DND-41 (cell line): ENCODE measurements at regions not wholly inside any gene's neighbourhood (a gene's known extent, or its start where the extent isn't known, plus 50 kb on each side); places are given as distances from the start of the nearest gene placed in this dataset.

Experiments used
- ATAC-seq: fragments of 200-7000 bp; cut with Tn5 transposase; 3 replicates; pipeline ENCODE4 v1.9.1; 2021; ENCODE audit warnings: low read depth; ENCODE audit not compliant: insufficient read depth
- DNase-seq: peaks from one replicate; pipeline ENCODE4 v3.0.0-alpha.2; 2020
- H2AFZ ChIP-seq: 2 replicates; pipeline ENCODE4 v1.6.0; 2012; ENCODE audit warnings: low read depth, low read length
- H3K27ac ChIP-seq: 2 replicates; pipeline ENCODE4 v1.5.1; 2012; ENCODE audit warnings: low read length, inconsistent platforms
- H3K27me3 ChIP-seq: fragments of 200-600 bp; sonication (generic); 2 replicates; pipeline ENCODE4 v1.6.0; 2012; ENCODE audit warnings: low read length, mild to moderate bottlenecking, inconsistent platforms; ENCODE audit not compliant: insufficient read depth, poor library complexity
- H3K36me3 ChIP-seq: 2 replicates; pipeline ENCODE4 v1.5.1; 2012; ENCODE audit warnings: low read length, inconsistent platforms; ENCODE audit not compliant: insufficient read depth
- H3K4me1 ChIP-seq: 2 replicates; pipeline ENCODE4 v1.5.1; 2012; ENCODE audit warnings: mild to moderate bottlenecking, low read length; ENCODE audit not compliant: insufficient read depth
- H3K4me2 ChIP-seq: 2 replicates; pipeline ENCODE4 v1.6.0; 2012; ENCODE audit warnings: mild to moderate bottlenecking, moderate library complexity, low read length, inconsistent platforms; ENCODE audit not compliant: insufficient read depth
- H3K4me3 ChIP-seq, 2 experiments: fragments of 200-600 bp in 1 of 2; shearing (Covaris generic) in 1 of 2; 2 replicates each; pipeline ENCODE4 v1.5.1; 2012 to 2016; ENCODE audit warnings: inconsistent platforms in 2 of 2, low read length in 2 of 2, mild to moderate bottlenecking in 2 of 2, low read depth in 1 of 2, moderate library complexity in 1 of 2
- H3K79me2 ChIP-seq: 2 replicates; pipeline ENCODE4 v1.6.0; 2012; ENCODE audit warnings: low read length, inconsistent platforms; ENCODE audit not compliant: insufficient read depth
- H3K9ac ChIP-seq: 2 replicates; pipeline ENCODE4 v1.6.0; 2012; ENCODE audit warnings: low read depth, mild to moderate bottlenecking, inconsistent platforms, low read length, moderate library complexity
- H3K9me3 ChIP-seq: 2 replicates; pipeline ENCODE4 v1.5.1; 2012; ENCODE audit warnings: low read length, moderate library complexity, mild to moderate bottlenecking, inconsistent platforms; ENCODE audit not compliant: insufficient read depth, severe bottlenecking
- H4K20me1 ChIP-seq: 2 replicates; pipeline ENCODE4 v1.6.0; 2012; ENCODE audit warnings: low read length; ENCODE audit not compliant: insufficient read depth
- CTCF ChIP-seq: IDR thresholded peaks from 2 replicates; pipeline ENCODE4 v1.5.1; 2012; ENCODE audit warnings: borderline replicate concordance, low read length, moderate library complexity, mild to moderate bottlenecking; ENCODE audit not compliant: poor library complexity, severe bottlenecking; ENCODE audit errors: extremely low read depth
- EZH2 ChIP-seq: IDR thresholded peaks from 3 replicates; pipeline ENCODE4 v1.6.1; 2012; ENCODE audit warnings: borderline replicate concordance, low read depth, mild to moderate bottlenecking, moderate library complexity, low read length, inconsistent platforms; ENCODE audit not compliant: severe bottlenecking

- Histone ChIP-seq H3K27ac (no peak overlapping the region), H3K27me3 (no peaks in the 10 kb centered on the region)
- no peak for TF ChIP-seq CTCF
- no peak for TF ChIP-seq EZH2
Measured at GRCh38 chr9:28887188-28887884, 1314.1 kb upstream of the C9orf72 start.

GRCh38 chr9:28888806-28889205 lies 1315.5 kb upstream of the C9orf72 start:
- H3K27ac ChIP-seq: no peak overlapping the region
- H2AFZ ChIP-seq: no peak overlapping the region
- H3K4me3 ChIP-seq: no peak overlapping the region
- no peaks in the 10 kb centered on the region for H3K27me3 ChIP-seq
- H3K4me2 ChIP-seq: no peak overlapping the region
- no peaks in the 10 kb centered on the region for H3K4me1 ChIP-seq
- ATAC-seq: no peak
- no peaks in the 10 kb centered on the region for H3K9me3 ChIP-seq
- no peaks in the 10 kb centered on the region for H3K36me3 ChIP-seq
- DNase-seq: no peak
- H3K9ac ChIP-seq: no peak overlapping the region
- H4K20me1 ChIP-seq: no peaks in the 10 kb centered on the region
- TF ChIP-seq CTCF: no peak
- TF ChIP-seq EZH2: no peak
- no peaks in the 10 kb centered on the region for H3K79me2 ChIP-seq

More at GRCh38 chr9:28887188-28887884, 1314.1 kb upstream of the C9orf72 start:
- H3K79me2 ChIP-seq: no peaks in the 10 kb centered on the region
- no peaks in the 10 kb centered on the region for H4K20me1 ChIP-seq
- H3K4me3 ChIP-seq: no peak overlapping the region
- DNase-seq (no peak), ATAC-seq (no peak)
- H3K36me3 ChIP-seq: no peaks in the 10 kb centered on the region
- no peak overlapping the region for H2AFZ ChIP-seq
- H3K4me2 ChIP-seq: no peak overlapping the region
- H3K4me1 ChIP-seq: no peaks in the 10 kb centered on the region
- H3K9me3 ChIP-seq: no peaks in the 10 kb centered on the region
- no peak overlapping the region for H3K9ac ChIP-seq

- Histone ChIP-seq H3K27me3 (no peaks in the 10 kb centered on the region), H3K9ac (no peak overlapping the region)
Measured at GRCh38 chr9:28892538-28892937, 1319.3 kb upstream of the C9orf72 start.

More at GRCh38 chr9:28892538-28892937, 1319.3 kb upstream of the C9orf72 start:
- Histone ChIP-seq H3K4me3 (no peak overlapping the region), H3K79me2 (no peaks in the 10 kb centered on the region), H3K9me3 (no peaks in the 10 kb centered on the region), H3K36me3 (no peaks in the 10 kb centered on the region), H4K20me1 (no peaks in the 10 kb centered on the region), H3K27ac (no peak overlapping the region), H3K4me2 (no peak overlapping the region), H3K4me1 (no peaks in the 10 kb centered on the region), H2AFZ (no peak overlapping the region)
- ATAC-seq (no peak), DNase-seq (no peak)
- TF ChIP-seq EZH2 (no peak), CTCF (no peak)
